SK-N-SH treated with all-trans-retinoic acid at 6 μM for 48 hours (cell line): ENCODE measurements at regions not wholly inside any gene's neighbourhood (a gene's known extent, or its start where the extent isn't known, plus 50 kb on each side); places are given as distances from the start of the nearest gene placed in this dataset.

Experiments used
- ARNTL ChIP-seq: fragments of 450-650 bp; formaldehyde crosslinking; IDR thresholded peaks from 2 replicates; pipeline ENCODE4 v1.5.0; 2020; ENCODE audit warnings: low read depth, mild to moderate bottlenecking, moderate library complexity, borderline replicate concordance
- GLIS3 ChIP-seq: fragments of 250-450 bp; sonication (Bioruptor Pico); IDR thresholded peaks from 2 replicates; pipeline ENCODE4 v1.5.0; 2020; ENCODE audit warnings: mild to moderate bottlenecking, moderate library complexity
- ISL1 ChIP-seq: fragments of 250-450 bp; sonication (Bioruptor Pico); IDR thresholded peaks from 2 replicates; pipeline ENCODE4 v2.1.2; 2022; ENCODE audit warnings: mild to moderate bottlenecking, moderate library complexity
- PPARA ChIP-seq: fragments of 250-450 bp; sonication (Bioruptor Pico); IDR thresholded peaks from 2 replicates; pipeline ENCODE4 v1.5.0; 2020; ENCODE audit warnings: mild to moderate bottlenecking, borderline replicate concordance
- RARB ChIP-seq: fragments of 250-450 bp; sonication (Bioruptor Pico); IDR thresholded peaks from 2 replicates; pipeline ENCODE4 v1.8.0; 2021; ENCODE audit warnings: mild to moderate bottlenecking, moderate library complexity
- SNAI2 ChIP-seq: fragments of 250-450 bp; sonication (Bioruptor Pico); IDR thresholded peaks from 2 replicates; pipeline ENCODE4 v1.5.0; 2020; ENCODE audit warnings: mild to moderate bottlenecking, moderate library complexity
- ZFP30 ChIP-seq: fragments of 450-650 bp; formaldehyde crosslinking; IDR thresholded peaks from 2 replicates; pipeline ENCODE4 v1.5.0; 2022; ENCODE audit warnings: mild to moderate bottlenecking, moderate library complexity
- ZNF565 ChIP-seq: fragments of 450-650 bp; formaldehyde crosslinking; conservative IDR thresholded peaks from 2 replicates; pipeline ENCODE4 v1.5.0; 2020; ENCODE audit warnings: low read depth, mild to moderate bottlenecking, moderate library complexity
- ZNF70 ChIP-seq: fragments of 450-650 bp; formaldehyde crosslinking; IDR thresholded peaks from 2 replicates; pipeline ENCODE4 v1.5.0; 2020; ENCODE audit warnings: mild to moderate bottlenecking, moderate library complexity
- TF ChIP-seq, protein P1 (sequence below): fragments of 250-450 bp; sonication (Bioruptor Pico); IDR thresholded peaks from 2 replicates; pipeline ENCODE4 v1.8.0; 2020; ENCODE audit warnings: mild to moderate bottlenecking, moderate library complexity, borderline replicate concordance
- TF ChIP-seq, protein P2 (sequence below): fragments of 250-450 bp; sonication (Bioruptor Pico); IDR thresholded peaks from 2 replicates; pipeline ENCODE4 v1.5.0; 2020; ENCODE audit warnings: mild to moderate bottlenecking, moderate library complexity

- TF ChIP-seq ZFP30 (CRISPR knock-in tag), result no peak
- no peak for TF ChIP-seq RARB
- TF ChIP-seq PPARA, result no peak
- no peak for TF ChIP-seq GLIS3 (CRISPR knock-in tag)
- TF ChIP-seq ZNF70 (CRISPR knock-in tag), result no peak
- TF ChIP-seq, protein P1, sequence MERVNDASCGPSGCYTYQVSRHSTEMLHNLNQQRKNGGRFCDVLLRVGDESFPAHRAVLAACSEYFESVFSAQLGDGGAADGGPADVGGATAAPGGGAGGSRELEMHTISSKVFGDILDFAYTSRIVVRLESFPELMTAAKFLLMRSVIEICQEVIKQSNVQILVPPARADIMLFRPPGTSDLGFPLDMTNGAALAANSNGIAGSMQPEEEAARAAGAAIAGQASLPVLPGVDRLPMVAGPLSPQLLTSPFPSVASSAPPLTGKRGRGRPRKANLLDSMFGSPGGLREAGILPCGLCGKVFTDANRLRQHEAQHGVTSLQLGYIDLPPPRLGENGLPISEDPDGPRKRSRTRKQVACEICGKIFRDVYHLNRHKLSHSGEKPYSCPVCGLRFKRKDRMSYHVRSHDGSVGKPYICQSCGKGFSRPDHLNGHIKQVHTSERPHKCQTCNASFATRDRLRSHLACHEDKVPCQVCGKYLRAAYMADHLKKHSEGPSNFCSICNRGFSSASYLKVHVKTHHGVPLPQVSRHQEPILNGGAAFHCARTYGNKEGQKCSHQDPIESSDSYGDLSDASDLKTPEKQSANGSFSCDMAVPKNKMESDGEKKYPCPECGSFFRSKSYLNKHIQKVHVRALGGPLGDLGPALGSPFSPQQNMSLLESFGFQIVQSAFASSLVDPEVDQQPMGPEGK (CRISPR knock-in tag), result no peak
- no peak for TF ChIP-seq SNAI2 (CRISPR knock-in tag)
- no peak for TF ChIP-seq ISL1 (CRISPR knock-in tag)
- TF ChIP-seq ZNF565 (CRISPR knock-in tag), result no peak
- no peak for TF ChIP-seq ARNTL (CRISPR knock-in tag)
- TF ChIP-seq, protein P2, sequence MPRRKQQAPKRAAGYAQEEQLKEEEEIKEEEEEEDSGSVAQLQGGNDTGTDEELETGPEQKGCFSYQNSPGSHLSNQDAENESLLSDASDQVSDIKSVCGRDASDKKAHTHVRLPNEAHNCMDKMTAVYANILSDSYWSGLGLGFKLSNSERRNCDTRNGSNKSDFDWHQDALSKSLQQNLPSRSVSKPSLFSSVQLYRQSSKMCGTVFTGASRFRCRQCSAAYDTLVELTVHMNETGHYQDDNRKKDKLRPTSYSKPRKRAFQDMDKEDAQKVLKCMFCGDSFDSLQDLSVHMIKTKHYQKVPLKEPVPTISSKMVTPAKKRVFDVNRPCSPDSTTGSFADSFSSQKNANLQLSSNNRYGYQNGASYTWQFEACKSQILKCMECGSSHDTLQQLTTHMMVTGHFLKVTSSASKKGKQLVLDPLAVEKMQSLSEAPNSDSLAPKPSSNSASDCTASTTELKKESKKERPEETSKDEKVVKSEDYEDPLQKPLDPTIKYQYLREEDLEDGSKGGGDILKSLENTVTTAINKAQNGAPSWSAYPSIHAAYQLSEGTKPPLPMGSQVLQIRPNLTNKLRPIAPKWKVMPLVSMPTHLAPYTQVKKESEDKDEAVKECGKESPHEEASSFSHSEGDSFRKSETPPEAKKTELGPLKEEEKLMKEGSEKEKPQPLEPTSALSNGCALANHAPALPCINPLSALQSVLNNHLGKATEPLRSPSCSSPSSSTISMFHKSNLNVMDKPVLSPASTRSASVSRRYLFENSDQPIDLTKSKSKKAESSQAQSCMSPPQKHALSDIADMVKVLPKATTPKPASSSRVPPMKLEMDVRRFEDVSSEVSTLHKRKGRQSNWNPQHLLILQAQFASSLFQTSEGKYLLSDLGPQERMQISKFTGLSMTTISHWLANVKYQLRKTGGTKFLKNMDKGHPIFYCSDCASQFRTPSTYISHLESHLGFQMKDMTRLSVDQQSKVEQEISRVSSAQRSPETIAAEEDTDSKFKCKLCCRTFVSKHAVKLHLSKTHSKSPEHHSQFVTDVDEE (CRISPR knock-in tag), result no peak
These were observed 382.4 kb downstream of the TRAM1L1 start for GRCh38 chr4:116702949-116703348.
